DND-41 (cell line): ENCODE measurements at regions not wholly inside any gene's neighbourhood (a gene's known extent, or its start where the extent isn't known, plus 50 kb on each side); places are given as distances from the start of the nearest gene placed in this dataset.

Experiments
- CTCF ChIP-seq: IDR thresholded peaks from 2 replicates; pipeline ENCODE4 v1.5.1; 2012; ENCODE audit warnings: borderline replicate concordance, low read length, moderate library complexity, mild to moderate bottlenecking; ENCODE audit not compliant: poor library complexity, severe bottlenecking; ENCODE audit errors: extremely low read depth
- EZH2 ChIP-seq: IDR thresholded peaks from 3 replicates; pipeline ENCODE4 v1.6.1; 2012; ENCODE audit warnings: borderline replicate concordance, low read depth, mild to moderate bottlenecking, moderate library complexity, low read length, inconsistent platforms; ENCODE audit not compliant: severe bottlenecking

- TF ChIP-seq CTCF (no peak), EZH2 (no peak)
These were observed 77.2 kb upstream of the EGLN3 start for GRCh38 chr14:34027990-34028495.
